GM18909 (cell line): ENCODE measurements at regions not wholly inside any gene's neighbourhood (a gene's known extent, or its start where the extent isn't known, plus 50 kb on each side); places are given as distances from the start of the nearest gene placed in this dataset.
"Not testable (repeated sequence)": the region's sequence is repeated elsewhere in the genome, so short reads cannot be mapped to it uniquely, and the experiment has no call there.

Source experiments
- ATAC-seq: cut with Tn5 transposase; IDR thresholded peaks from one replicate; pipeline ENCODE4 v1.9.1; 2021; ENCODE audit warnings: mild to moderate bottlenecking; ENCODE audit not compliant: unreplicated experiment, poor library complexity

DNA sequence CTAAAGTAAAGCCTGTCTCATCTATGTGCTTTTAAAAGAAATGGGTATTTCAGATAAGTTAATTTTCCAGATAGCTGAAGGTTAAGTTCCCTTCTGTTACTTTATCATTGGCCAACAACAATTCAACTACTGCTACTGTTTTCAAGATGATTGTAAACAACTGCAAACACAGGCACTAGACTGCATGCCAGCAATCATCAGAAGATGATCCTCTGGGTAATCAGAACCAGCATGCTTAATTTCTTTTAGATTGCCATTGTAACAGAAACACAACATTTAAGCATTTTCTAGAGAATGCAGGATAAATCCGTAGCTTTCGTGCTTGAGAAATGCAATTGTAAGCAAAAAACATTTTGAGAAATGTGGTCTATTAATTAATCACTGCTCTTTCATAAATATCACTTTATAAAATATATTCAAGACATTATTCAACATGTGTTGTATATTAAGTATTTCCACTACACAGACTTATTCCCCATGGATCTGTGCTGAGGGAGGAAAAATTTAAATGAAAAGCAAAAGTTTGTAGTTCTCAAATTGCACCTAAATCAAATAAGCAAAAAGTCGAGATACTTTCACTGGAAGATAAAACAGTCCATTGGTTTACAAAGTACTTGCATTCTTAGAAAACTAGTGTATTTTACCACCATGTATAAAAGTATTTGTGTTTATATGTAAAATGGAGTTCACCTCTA is 133.7 kb downstream of the ATL2 start:
- ATAC-seq, result no peak

DNA sequence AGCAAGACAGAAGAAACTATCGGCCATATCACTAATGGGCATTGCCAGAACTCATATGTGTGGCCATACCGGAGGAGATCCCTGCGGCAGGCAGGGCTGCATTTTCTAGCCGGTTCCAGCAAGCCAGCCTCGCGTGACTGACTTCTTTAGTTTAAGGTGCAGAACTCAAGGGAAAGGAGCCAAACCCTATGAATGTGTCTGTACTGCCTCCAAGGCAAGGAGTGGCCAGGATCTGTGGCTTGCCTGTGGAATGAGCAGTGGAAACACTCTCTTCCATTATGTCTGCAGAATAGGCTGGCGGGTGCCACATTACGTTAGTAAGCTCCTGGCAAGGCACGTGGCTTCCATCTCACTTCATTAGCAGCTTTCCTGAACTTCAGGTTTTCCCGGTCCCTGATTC is 137.6 kb downstream of the ATL2 start:
- ATAC-seq, result no peak

DNA sequence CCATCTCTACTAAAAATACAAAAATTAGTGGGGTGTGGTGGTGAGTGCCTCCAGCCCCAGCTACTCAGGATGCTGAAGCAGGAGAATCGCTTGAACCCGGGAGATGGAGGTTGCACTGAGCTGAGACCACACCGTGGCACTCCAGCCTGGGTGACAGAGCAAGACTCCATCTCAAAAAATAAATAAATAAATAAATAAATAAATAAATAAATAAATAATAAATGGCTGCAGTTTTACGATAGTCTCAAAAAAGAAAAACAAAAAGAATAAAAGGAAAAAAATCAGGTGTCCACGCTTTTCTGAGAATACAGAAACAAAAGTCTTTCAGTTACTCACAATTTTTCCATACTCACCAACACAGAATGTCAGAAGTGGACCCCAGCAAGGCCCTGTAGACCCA is 138.4 kb downstream of the ATL2 start:
- ATAC-seq, result not testable (repeated sequence)

DNA sequence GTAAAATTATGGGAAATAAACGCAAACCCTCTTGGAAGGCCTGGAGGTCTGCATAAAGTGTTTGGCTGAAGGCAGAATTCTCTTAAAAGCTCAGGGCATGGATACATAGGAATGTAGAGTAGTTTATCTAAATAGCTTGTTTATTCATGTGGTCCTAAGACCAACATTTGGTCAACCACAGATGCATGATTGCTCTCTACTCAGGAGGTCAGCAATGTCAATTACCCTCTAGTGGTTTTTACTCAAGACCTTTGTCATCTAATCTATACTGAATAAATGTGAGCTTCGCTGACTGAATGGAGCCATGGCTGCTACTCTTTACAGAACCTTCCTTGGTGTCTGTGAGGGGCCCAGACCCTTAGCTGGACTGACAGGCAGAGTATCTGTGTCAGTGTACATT is 139.8 kb downstream of the ATL2 start:
- no peak for ATAC-seq

DNA sequence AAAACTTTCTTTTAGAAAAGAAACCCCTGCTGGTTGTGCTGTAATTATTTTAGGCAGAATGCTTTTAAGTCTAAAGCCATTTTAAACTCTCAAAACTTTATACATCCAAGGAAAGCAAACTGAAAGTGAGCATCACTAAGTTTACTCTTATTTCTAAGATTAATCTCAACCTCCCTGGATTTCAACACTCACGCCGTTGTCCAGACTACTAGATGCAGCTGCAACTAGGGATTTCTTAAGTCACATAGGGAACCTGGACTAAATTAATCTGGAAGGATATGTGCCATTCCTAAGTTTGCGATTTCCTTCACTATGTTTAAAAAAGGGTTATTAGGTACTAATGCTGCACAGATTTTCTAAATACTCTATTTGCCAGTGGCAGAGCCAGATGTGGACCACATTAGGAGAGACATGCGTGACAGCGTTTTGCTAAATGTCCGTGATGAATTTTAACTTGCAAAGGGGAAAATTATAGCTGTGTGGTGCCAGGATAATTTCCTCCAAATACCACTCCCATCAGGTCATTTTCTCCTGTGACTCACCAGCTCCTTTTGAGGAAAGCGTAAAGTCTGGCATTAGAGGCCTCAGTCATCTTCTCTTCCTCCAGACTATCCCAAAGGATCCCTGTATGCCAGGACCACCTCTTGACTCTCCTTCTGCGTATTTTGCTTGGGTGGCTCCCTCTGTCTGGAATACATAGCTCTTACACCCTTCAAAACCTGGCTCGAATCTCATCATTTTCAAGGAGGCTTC is 143.7 kb downstream of the ATL2 start:
- ATAC-seq, result no peak

DNA sequence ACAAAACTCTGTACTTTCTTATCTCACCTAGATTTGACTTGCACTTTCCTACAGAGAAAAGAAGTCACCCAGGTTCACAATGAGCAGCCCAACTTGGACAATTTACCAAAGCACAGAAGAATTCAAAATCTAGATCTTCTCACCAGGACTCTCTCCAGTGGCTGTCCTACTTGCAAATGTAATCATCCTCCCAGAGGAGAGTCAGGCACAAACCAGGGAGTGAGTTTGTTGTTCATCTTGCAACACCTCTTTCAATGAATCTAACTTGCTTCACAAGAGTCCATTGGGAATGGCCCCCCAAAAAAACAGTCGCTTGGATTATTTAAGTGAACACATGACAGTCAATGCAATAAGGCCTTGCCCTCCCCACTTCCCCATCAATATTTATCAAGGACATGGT is 144.6 kb downstream of the ATL2 start:
- ATAC-seq, result no peak

DNA sequence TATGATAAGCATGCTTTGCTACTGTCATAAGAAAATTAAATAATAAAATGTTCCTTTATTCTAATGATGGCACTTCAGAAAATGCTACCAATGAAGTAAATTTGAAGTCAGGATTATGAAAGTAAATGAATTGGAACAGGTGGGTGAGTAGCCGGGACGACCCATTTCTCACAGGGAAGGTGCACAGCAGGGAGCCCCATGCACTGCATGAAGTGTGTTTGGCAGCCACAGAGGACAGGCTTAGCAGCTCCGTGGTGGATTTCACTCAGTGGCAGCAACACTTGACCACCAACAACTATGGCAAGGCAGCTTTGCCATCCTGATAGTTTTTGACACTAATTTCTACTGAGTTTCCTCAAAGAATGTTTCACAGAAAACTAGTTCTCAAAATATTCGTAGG is 146.3 kb downstream of the ATL2 start:
- no peak for ATAC-seq

DNA sequence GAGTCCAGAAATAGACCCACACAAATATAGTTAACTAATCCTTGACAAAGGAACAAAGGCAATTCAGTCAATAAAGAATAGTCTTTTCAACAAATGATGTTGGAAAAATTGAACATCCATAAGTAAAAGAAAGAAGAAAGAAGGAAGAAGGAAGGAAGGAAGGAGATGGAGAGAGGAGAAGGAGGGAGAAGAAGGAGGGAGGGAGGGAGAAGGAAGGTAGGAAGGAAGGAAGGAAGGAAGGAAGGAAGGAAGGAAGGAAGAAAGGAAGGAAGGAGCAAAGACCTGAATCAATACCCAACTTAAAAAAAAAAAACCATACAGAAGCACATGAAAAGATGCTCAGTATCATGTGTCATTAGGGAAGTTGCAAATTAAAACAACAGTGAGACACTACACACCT is 148.3 kb downstream of the ATL2 start:
- ATAC-seq, result no peak

DNA sequence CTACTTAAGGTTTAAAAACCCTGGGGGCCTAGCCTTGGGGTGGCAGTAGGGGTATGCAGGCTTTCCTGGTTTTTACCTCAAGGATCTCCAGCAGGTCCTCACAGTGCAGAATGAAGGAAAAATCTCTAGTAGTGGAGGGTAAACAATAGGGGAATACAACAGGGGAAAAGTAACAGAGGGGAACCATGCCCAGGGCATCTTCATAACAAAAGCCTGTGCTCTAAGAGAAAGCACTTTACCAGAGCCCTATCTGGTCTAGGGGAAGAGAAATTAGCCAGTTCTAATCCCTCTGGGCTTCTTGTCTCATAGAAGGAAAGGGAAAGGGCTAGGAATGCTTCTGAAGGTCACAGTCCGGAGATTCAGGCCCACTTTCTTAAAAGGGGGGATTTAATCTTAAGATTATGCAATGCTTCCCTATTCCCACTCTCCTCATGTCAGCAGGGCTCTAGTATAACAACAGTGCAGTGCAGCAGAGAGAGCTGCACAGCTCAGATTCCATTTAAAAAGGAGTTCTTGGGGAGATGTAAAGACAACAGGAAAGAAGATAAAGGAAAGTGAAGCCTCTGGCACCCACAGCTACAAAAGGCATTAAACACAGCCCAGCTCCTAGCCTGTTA is 149.0 kb upstream of the CYP1B1 start:
- ATAC-seq, result no peak

DNA sequence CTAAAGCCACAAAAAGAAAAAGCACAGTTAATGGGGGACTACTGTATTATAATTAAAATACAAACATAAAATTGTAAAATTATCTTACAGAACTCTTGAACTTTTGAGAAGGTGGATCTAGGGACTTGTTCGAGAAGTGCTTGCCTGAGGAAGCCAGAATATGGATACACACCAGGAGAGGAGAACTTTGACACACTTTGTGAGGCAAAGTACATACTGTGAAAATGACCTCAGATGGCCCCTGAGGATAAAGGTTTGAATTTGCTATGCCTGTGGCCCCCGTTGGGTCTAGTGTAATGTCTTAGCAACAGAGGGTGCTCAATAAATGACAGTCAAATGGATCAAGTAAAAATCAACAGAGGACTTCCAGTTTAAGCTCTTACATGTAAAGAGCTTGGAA is 148.2 kb upstream of the CYP1B1 start:
- no peak for ATAC-seq

DNA sequence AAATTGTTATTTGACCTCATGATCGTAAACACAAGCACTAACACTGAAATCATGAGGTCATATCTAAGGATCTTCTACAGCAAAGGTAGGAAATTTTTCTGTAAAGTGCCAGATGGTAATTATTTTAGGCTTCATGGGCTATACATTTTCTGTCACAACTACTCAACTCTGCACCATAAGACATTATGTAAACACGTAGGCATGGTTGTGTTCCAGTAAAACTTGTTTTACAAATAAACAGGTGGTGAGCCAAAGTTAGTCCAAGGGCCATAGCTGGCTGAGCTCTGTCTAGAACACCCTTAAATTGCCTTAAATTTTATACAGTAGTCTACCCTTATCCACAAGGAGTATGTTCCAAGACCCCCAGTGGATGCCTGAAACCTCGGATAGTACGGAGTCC is 147.3 kb upstream of the CYP1B1 start:
- ATAC-seq, result no peak

DNA sequence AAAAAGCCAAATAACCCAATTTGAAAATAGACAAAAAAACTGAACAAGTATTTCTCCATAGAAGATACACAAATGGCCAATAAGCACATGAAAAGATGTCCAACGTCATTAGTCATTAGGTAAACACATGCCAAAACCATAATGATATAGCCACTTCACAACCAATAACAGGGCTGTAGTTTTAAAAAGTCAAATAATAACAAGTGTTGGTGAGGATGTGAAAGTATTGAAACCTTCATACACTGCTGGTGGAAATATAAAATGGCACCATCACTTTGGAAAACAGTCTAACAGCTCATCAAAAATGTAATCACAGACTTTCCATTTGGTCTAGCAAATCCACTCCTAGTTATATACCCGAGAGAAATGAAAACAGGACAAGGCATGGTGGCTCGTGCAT is 144.2 kb upstream of the CYP1B1 start:
- ATAC-seq, result no peak

DNA sequence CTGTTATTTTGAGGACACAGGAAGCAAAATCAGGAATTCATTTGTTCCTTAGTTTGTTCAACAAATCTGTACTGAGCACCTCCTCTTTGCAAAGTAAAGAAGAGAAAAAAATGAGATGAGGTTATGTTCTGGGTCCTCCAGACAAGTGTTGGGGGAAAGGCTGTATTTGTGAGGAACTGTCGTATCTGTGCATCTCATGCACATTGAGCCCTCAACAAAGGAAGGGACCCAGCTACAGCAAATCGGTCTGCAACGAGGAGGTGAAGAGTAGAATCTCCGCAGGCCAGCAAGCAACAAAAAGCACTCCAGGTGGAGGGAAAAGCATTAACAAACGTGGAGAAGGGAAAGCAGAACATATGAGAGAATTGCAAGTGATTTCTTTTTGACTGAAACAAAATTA is 143.0 kb upstream of the CYP1B1 start:
- ATAC-seq, result no peak

DNA sequence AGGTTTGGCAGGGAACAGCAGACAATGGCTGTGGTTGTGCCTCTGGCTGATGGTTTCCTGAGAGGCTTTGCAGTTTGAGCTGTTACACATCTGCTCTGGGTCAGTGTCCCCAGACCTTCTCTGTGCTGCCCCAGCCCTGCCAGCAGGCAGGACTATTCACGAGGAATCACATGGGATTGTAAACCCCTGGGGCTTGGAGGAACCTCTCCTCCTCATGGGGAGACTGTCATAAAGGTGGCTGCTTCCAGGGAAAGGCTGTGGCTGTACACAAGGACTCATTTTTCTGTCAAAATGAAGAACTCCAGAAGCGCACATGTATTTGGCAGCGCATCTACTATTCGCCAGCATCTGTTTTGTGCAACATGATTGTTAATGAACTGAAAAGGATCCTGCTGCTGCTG is 142.6 kb upstream of the CYP1B1 start:
- ATAC-seq, result no peak

DNA sequence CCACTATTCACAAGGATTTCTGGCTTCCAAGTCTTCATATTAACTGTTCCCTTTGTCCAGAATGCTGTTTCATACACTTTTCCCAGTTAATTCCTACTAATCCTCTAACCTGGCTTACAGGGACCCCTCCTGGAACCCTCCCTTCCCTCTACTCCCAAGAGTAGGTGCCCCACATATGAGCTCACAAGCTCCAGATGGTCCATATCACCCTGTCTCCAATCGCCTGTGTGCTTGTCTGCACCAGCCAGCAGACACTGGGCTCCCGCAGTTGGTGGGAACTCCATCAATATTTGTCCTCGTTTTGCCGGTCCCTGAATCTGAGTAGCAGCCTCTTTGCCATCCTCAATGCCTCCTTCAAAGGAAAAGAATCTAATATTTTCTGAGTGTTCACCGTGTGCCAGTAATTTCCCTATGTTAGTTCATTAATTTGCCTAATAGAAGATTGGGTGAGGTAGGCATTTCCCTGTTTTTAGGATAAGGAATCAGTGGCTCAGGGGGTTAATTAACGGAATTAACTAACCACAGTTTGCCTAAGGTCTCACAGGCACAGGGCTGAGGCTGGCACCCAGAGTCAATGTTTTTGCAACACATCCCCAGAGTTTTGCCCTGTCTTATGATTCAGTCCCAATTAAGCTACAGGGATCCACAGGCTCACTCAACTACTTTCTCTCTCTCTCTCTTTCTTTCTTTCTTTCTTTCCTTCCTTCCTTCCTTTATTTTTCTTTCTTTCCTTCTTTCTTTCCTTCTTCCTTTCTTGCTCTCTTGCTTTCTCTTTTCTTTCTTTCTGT is 141.6 kb upstream of the CYP1B1 start:
- ATAC-seq, result no peak

DNA sequence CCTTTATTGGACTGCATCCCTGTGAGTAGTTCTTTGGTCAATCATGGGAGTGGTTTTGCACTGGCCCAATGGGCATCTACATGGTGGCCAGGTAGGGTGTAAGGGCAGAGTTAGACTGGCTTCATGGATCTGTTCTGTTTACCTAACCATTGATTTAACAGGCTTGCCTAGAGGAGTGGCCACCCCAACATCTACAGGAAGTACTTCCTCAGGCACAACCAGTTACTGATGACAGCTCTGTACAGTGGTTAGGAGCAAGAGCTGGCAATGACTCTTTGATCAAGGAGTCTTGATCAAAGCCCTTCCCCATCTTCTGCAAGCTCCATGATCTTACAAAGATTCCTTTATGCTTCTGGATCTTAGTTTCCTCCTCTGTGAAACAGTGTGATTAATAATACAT is 140.9 kb upstream of the CYP1B1 start:
- ATAC-seq, result no peak

DNA sequence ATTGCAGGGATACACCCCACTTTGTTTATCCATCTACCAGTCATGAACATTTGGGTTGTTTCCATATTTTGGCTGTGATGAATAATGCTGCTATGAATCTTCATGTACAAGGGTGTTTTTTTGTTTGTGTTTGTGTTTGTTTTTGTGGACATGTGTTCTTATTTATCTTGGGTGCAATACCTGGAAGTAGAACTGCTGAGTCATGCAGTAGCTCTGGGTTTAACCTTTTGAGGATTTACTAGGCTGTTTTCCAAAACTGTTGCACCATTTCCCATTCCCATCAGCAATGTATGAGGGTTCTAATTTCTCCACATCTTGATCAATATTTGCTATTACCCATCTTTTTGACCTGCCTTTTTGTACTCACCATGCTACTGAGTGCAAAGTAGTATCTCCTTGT is 140.0 kb upstream of the CYP1B1 start:
- ATAC-seq, result no peak

DNA sequence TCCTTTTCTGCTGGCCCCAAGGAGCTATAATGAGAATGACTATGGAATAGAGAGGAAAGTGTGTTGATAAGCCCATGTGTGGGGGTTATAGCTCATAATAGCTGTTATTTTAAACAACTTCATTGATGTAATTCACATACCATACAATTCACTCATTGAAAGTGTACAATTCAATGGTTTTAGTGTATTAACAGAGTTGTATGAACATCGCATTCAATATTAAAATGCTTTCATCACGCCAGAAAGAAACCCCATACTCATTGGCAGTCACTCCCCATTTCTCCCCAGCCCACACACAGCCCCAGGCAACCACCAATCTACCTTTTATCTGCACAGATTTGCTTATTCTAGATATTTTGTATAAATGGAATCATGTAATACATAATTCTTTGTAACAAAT is 139.6 kb upstream of the CYP1B1 start:
- ATAC-seq, result no peak

DNA sequence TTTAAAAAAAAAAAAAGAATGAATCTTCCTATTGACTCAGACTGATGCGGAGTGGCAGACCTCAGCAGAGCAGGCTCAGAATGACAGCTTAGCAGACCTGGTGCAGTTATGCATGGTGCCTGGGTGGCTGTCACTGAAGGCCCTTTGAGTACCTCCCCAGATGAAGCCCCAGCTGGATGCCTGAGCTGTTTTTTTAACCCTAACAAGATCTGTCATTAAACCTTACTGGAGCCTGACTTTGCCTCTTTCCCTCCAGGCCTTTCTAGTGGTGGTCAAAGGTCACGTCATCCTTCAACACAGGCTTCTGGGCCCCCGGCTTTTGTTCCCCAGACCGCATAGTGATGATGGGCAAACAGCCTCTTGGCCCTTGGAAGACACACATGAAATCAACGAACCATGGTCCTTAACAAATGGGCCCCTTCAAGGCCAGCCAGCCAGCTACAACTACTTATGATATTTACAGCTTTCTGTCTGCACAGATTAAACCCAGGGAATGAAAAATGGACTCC is 138.3 kb upstream of the CYP1B1 start:
- no peak for ATAC-seq

DNA sequence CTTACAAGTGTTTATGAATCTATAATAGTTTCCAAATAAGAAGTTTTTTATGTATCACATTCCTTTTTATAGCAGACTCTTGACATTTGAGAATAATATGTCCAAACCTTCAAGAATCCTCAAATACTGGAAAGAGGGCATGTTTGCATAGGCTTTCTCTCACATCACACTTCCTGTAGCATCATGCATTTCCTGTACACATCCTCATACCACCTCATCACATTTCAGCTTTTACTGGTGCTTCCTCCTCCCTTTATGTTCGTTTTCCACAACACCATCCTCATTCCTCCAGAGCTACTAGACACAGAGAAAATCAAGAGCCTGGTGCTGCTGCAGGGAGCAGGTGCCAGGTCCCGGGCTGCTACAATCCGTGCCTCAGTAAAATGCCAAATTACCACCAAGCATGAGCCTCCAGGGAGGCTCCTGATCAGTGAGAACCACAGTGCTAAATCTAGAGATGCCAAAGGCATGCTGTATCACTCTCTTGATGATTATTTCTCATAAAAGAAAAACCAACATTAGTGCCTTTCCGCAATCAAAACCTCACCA is 137.7 kb upstream of the CYP1B1 start:
- no peak for ATAC-seq
